Skeletal muscle satellite cell (primary cell): ENCODE measurements at regions not wholly inside any gene's neighbourhood (a gene's known extent, or its start where the extent isn't known, plus 50 kb on each side); places are given as distances from the start of the nearest gene placed in this dataset.
"Not testable (repeated sequence)": the region's sequence is repeated elsewhere in the genome, so short reads cannot be mapped to it uniquely, and the experiment has no call there.

Experiments
- H3K27me3 ChIP-seq: 2 replicates; pipeline ENCODE4 v1.7.0; 2013; ENCODE audit warnings: low read length; ENCODE audit not compliant: control insufficient read depth, insufficient read depth
- H3K36me3 ChIP-seq: 2 replicates; pipeline ENCODE4 v1.7.0; 2013; ENCODE audit warnings: mild to moderate bottlenecking, control low read depth, low read length; ENCODE audit not compliant: insufficient read depth
- H3K4me1 ChIP-seq: 2 replicates; pipeline ENCODE4 v1.7.0; 2013; ENCODE audit warnings: low read length; ENCODE audit not compliant: control insufficient read depth, insufficient read depth
- H3K4me2 ChIP-seq: 2 replicates; pipeline ENCODE4 v1.7.0; 2013; ENCODE audit warnings: mild to moderate bottlenecking, low read length
- H3K4me3 ChIP-seq: 2 replicates; pipeline ENCODE4 v1.7.0; 2013; ENCODE audit warnings: low read length
- H3K9ac ChIP-seq: 2 replicates; pipeline ENCODE4 v1.7.0; 2013; ENCODE audit warnings: mild to moderate bottlenecking, low read depth, low read length, moderate library complexity
- H3K9me3 ChIP-seq: replicated peaks from 2 replicates; pipeline ENCODE4 v1.7.0; 2013; ENCODE audit warnings: mild to moderate bottlenecking, control low read depth, low read length

DNA sequence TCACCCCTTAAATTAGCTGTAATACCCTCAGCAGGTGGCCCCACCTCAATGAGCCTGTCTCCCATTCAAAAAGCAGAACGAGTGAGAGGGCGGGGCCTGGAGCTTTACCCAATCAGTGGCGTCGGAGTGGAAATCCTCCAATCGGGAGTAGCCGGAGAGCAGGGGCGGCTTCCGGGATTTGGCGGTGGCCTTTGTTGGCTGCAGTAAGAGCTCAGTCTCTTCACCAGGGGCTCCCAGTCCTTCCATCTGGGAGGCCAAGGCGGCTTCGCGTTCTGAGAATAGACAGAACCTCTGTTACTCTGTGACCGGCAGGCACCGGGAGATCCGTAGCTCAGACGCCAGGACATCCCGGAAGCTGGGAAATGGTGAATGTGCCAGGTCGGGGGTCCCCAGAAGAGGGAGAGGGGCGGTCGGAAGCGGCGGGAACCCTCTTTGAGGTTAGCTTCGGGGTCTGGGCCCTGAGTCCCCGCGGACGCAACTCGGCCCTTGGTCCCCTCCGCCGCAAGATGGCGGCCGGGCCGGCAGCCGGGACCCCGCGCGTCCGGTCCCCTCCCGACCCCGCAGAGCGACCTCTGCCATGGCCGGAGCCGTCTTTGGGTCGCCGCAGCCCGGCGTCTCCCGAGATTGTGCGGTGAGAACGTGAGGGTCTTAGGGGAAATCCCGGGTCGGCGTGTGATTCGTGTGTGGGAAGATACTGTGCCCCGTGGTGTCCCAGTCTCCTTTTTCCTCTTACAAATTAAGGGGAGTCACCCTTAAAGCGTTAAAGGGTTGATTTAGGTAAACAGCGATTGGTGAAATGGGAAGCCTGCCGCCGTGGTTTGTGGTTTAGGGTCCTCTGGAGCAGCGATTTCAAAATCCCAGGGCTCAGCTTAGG, 160.3 kb upstream of the ZNF267 start:
- Histone ChIP-seq H3K4me2 (peak overlapping the region; percentile 89), H3K27me3 (no peaks in the 10 kb centered on the region), H3K4me1 (peaks cover 11% of the 10 kb centered on the region), H3K9me3 (no peaks in the 10 kb centered on the region), H3K9ac (peak overlapping the region; percentile 99), H3K36me3 (peaks cover 23% of the 10 kb centered on the region), H3K4me3 (peak overlapping the region; percentile 99)

DNA sequence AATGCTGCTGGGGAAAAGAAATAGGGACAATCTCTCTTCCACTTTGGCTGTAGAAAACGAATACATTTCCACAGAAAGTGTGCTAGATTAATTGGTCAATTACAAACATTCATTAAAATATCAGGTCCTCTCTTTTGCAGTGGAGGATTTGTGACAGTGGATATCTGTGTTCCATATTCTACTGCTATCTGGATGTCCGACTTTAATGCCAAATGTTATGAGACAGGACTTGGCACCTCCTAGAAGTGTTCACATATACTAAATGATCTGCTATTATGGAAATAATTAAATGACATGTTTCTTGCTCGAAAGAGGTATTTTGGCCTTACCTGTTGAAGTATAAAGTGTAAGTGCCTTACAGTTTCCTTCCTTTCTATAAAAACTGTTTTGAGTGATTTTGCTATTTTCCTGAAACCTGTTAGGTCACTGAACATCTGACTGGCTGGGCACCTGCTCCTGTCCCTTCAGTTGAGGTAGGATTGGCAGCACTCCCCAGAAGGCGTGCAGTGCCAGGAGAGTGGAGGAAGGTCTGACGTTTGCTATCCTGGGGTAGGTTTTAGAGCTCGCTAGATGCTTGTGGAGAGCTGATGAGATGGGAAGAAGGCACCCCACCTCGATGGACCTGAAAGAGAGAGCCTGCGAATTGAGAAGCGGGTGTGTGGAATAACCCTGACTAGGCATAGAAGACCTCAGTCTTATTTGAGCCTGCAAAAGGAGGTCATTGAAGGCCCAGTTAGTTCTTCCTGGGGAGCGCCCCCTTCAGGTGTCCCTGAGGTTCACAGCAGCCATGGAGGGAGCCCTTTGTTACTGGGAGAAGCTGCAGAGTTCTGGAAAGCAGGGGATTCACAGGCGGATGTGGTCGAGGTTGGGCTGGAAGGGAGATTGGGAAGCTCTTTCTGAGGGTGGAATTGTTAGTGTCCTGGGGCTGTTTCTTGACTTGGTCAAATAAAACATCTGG, 159.4 kb upstream of the ZNF267 start:
- H3K36me3 ChIP-seq, result peaks cover 25% of the 10 kb centered on the region
- H3K27me3 ChIP-seq, result no peaks in the 10 kb centered on the region
- H3K4me1 ChIP-seq, result peaks cover 11% of the 10 kb centered on the region
- H3K4me3 ChIP-seq, result peak overlapping the region; percentile 99
- H3K9ac ChIP-seq, result peak overlapping the region; percentile 99
- no peaks in the 10 kb centered on the region for H3K9me3 ChIP-seq
- peak overlapping the region; percentile 89 for H3K4me2 ChIP-seq

DNA sequence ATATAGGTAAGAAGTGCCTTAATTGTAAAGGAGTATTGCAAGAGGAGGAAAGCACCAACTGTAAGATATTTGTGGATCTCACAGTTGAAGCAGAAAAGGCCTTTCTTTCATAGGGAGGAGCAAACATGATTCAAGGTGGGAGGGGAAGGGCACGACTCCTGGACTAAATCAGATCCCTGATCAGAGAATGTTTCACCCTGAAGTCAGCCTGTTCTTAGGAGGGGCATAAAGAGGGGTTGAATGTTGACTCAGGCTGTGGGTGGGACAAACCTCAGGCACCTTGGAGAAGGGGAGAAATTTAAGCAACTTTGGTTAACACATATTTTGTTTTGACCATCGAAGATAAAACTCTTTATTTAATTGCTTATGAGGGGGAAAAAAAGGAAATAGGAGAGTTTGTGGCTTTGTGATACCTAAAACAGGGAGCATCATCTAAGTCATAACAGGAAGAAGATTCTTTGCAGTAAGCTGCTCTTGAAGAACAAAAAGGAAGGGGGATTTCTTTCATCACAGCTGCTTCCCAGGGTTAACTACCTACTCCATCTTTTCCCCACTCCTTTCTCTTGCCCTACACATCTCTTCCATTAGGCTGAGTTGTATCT, 158.6 kb upstream of the ZNF267 start:
- Histone ChIP-seq H3K4me3 (no peak overlapping the region), H3K27me3 (no peaks in the 10 kb centered on the region), H3K9ac (no peak overlapping the region), H3K36me3 (peaks cover 28% of the 10 kb centered on the region), H3K9me3 (no peaks in the 10 kb centered on the region), H3K4me2 (peak overlapping the region; percentile 89), H3K4me1 (peaks cover 11% of the 10 kb centered on the region)

DNA sequence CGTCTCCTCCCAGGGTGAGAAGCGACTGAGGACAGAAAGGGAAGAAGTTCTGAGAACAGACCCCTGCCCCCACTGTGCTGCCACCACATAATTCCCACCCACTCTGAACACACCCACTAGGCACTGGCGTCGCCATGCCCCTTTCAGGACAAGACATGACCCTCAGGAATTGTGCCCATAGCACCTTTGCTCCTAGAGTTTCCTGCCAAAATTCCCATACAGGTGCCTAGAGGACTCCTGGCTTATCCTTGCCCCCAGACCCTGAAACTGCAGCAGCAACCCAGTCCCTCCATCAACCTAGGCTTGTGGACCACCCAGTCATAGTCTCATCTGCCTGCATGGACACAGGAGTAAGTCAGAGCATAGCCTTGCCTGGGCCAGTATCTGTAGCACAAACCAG, 157.7 kb upstream of the ZNF267 start:
- H3K4me1 ChIP-seq, result peaks cover 11% of the 10 kb centered on the region
- H3K9me3 ChIP-seq, result no peaks in the 10 kb centered on the region

DNA sequence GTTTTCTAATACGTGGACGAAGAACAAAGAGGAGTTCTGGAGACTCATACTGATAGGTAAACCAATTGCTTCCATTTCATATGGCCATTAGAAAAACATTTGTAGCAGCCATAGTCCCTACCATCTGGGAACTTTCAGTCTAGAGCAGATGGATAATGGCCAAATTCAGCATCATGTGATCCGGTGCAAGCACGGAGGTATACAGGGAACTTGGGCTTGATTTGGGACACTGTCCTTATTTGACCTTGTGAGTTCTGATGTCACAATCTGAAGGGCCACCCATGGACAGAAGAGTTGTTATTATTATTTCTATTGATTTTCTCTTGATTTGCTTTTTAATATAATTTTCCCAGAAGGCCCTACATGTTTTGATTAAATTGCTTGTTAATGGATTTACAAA, 154.6 kb upstream of the ZNF267 start:
- H3K9me3 ChIP-seq, result no peaks in the 10 kb centered on the region
- H3K4me3 ChIP-seq, result no peak overlapping the region
- no peaks in the 10 kb centered on the region for H3K27me3 ChIP-seq
- H3K9ac ChIP-seq, result no peak overlapping the region
- H3K4me1 ChIP-seq, result peaks cover 11% of the 10 kb centered on the region
- H3K36me3 ChIP-seq, result peaks cover 30% of the 10 kb centered on the region
- no peak overlapping the region for H3K4me2 ChIP-seq

More for the DNA sequence above, 157.7 kb upstream of the ZNF267 start:
- Histone ChIP-seq H3K36me3 (peaks cover 30% of the 10 kb centered on the region), H3K4me3 (no peak overlapping the region), H3K27me3 (no peaks in the 10 kb centered on the region), H3K4me2 (no peak overlapping the region), H3K9ac (no peak overlapping the region)

DNA sequence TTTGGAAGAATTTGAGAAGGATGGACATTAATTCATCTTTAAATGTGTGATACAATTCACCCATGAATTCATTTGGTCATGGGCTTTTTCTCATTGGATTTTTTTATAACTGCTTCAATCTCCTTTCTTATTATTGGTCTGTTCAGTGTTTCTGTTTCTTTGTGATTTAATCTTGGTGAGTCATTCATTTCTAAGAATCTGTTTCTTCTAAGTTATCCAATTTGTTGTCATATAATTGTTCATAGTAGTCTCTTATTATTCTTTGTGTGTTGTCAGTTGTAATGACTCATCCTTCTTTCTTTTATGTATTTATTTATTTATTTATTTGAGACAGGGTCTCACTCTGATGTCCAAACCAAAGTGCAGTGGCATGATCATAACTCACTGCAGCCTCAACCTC, 146.1 kb upstream of the ZNF267 start:
- Histone ChIP-seq H3K4me3 (no peak overlapping the region), H3K4me1 (no peaks in the 10 kb centered on the region), H3K36me3 (peaks cover 17% of the 10 kb centered on the region), H3K9ac (no peak overlapping the region), H3K4me2 (no peak overlapping the region), H3K9me3 (no peaks in the 10 kb centered on the region), H3K27me3 (no peaks in the 10 kb centered on the region)

DNA sequence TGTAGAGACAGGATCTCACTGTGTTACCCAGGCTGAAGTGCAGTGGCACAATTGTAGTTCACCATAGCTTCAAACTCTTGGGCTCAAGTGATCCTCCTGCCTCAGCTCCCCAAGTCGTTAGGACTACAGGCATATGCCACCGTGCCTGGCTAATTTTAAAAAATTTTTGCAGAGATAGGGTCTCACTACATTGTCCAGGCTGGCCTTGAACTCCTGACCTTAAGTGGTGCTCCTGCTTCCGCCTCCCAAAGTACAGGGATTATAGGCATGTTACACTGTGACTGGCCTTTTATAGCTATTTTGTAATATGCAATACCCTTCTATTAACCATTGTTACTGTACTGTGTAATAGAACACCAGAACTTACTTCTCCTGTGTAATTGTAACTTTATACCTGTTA, 139.3 kb upstream of the ZNF267 start:
- Histone ChIP-seq H3K4me1 (no peaks in the 10 kb centered on the region), H3K9me3 (peaks cover 5% of the 10 kb centered on the region), H3K4me2 (no peak overlapping the region), H3K9ac (no peak overlapping the region), H3K36me3 (peaks cover 20% of the 10 kb centered on the region), H3K27me3 (no peaks in the 10 kb centered on the region), H3K4me3 (no peak overlapping the region)

DNA sequence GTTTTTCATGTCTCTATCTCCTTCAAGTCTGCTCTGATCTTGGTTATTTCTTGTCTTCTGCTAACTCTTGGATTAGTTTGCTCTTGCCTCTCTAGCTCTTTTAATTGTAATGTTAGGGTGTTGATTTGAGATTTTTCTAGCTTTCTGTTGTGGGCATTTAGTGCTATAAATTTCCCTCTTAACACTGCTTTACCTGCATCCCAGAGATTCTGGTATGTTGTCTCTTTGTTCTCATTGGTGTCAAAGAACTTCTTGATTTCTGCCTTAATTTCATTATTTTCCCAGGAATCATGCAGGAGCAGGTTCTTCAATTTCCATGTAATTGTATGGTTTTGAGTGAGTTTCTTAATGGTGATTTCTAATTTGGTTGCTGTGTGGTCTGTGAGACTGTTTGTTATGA, 128.5 kb upstream of the ZNF267 start:
- not testable (repeated sequence) for H3K4me2 ChIP-seq, H3K4me3 ChIP-seq, H3K36me3 ChIP-seq, H3K9ac ChIP-seq, H3K27me3 ChIP-seq, H3K4me1 ChIP-seq
- H3K9me3 ChIP-seq, result peaks cover 31% of the 10 kb centered on the region

DNA sequence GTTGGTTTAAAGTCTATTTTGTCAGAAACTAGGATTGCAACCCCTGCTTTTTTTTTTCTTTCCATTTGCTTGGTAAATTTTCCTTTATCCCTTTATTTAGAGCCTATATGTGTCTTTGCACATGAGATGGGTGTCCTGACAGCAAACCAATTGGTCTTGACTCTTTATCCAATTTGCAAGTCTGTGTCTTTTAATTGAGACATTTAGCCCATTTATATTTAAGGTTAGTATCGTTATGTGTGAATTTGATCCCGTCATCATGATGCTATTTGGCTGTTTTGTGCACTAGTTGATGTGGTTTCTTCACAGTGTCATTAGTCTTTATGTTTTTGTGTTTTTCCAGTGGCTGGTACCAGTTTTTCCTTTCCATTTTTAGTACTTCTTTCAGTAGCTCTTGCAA, 127.7 kb upstream of the ZNF267 start:
- Histone ChIP-seq H3K4me1 (no peaks in the 10 kb centered on the region), H3K27me3 (no peaks in the 10 kb centered on the region), H3K4me2 (no peak overlapping the region), H3K9ac (no peak overlapping the region), H3K36me3 (no peaks in the 10 kb centered on the region), H3K4me3 (no peak overlapping the region), H3K9me3 (peaks cover 36% of the 10 kb centered on the region)

DNA sequence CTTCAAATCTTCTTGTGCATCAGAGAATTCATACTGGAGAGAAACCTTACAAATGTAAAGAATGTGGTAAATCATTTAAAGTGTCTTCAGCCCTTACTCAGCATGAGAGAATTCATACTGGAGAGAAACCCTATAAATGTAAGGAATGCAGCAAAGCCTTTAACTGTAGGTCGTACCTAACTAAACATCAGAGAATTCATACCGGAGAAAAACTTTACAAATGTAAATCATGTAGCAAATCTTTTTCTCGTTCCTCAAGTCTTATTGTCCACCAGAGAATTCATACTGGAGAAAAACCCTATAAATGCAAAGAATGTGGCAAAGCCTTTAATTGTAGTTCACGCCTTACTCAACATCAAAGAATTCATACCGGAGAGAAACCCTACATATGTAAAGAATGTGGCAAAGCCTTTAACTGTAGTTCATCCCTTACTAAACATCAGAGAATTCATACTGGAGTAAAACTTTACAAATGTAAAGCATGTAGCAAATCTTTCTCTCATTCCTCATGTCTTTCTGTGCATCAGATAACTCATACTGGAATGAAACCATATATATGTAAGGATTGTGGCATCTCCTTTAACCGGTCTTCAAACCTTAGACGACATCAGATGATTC, 118.5 kb upstream of the ZNF267 start:
- no peaks in the 10 kb centered on the region for H3K27me3 ChIP-seq
- no peak overlapping the region for H3K4me3 ChIP-seq
- H3K9me3 ChIP-seq, result peaks cover 68% of the 10 kb centered on the region
- H3K36me3 ChIP-seq, result peaks cover 39% of the 10 kb centered on the region
- no peak overlapping the region for H3K4me2 ChIP-seq
- no peaks in the 10 kb centered on the region for H3K4me1 ChIP-seq
- H3K9ac ChIP-seq, result no peak overlapping the region

DNA sequence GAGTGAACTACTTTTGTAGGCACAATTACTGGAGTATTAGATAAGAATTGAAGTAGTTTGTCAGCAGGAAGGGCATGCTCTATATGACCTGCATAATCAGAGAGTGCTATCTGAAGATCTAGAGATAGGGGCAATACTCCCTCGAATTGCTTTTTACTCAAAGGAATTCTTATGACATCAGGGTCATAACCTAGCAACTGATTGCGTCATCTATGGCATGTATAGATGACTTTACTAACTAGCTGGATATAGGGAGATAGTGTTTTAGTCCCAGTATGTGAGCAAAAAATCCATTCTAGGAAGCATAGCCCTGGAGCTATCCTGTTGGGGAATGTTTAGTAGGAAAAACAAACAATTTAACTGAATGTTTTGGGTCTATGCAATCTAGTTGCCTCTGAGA, 109.5 kb upstream of the ZNF267 start:
- H3K9me3 ChIP-seq, result peaks cover 22% of the 10 kb centered on the region
- H3K4me1 ChIP-seq, result no peaks in the 10 kb centered on the region
- H3K27me3 ChIP-seq, result no peaks in the 10 kb centered on the region
- H3K4me2 ChIP-seq, result no peak overlapping the region
- no peak overlapping the region for H3K4me3 ChIP-seq
- no peak overlapping the region for H3K9ac ChIP-seq
- no peaks in the 10 kb centered on the region for H3K36me3 ChIP-seq
